SH-SY5Y (cell line): ENCODE measurements at regions not wholly inside any gene's neighbourhood (a gene's known extent, or its start where the extent isn't known, plus 50 kb on each side); places are given as distances from the start of the nearest gene placed in this dataset.

Experiments
- GATA2 ChIP-seq: IDR thresholded peaks from 2 replicates; pipeline ENCODE4 v1.6.1; 2011; ENCODE audit warnings: mild to moderate bottlenecking, low read depth, low read length
- GATA3 ChIP-seq: IDR thresholded peaks from 2 replicates; pipeline ENCODE4 v1.6.1; 2011; ENCODE audit warnings: low read depth, mild to moderate bottlenecking, low read length, moderate library complexity

DNA sequence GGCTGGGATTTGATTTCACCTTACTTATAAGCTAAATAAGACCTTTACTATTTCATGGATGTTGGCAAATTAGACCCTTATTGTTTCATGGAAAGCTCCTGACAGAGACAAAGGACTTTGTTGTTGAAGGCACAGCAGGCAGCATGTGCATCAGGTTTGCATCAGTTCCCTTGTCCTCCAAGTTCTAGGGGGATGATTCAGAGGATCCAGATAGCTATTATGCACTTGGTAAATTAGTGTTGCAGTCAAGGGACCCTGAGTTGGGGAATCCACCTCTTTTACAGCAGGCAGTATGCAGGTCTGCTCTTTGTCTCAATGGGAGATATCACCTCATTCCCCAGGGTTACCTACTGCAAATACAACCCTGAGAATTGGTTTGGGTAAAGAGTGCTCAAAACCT is 131.4 kb upstream of the IGSF10 start:
- TF ChIP-seq GATA2 (no peak), GATA3 (no peak)
